Sciatic nerve (tissue), 2 donors: ENCODE measurements at regions not wholly inside any gene's neighbourhood (a gene's known extent, or its start where the extent isn't known, plus 50 kb on each side); places are given as distances from the start of the nearest gene placed in this dataset.
"Not testable (repeated sequence)": the region's sequence is repeated elsewhere in the genome, so short reads cannot be mapped to it uniquely, and the experiment has no call there.

Source experiments
- ATAC-seq: fragments of 200-7000 bp; cut with Tn5 transposase; one replicate; pipeline ENCODE4 v1.9.1; 2020; ENCODE audit warnings: mild to moderate bottlenecking, moderate library complexity
- DNase-seq: peaks from one replicate; pipeline ENCODE4 v3.0.0-alpha.2; 2020; ENCODE audit warnings: low spot score
- intact Hi-C: fragments of 100-400 bp; cut with DNase I; formaldehyde crosslinking; loops from one replicate; pipeline ENCODE4 v1.14.2; 2022
- donor health status: DM: no; HTN: no; CAD: no.
- donor health status: DM: no; HTN: no; CAD: no.

- ATAC-seq = no peak
- DNase-seq = no peak
- intact Hi-C loops = no loop called here
Measured at GRCh38 chr10:34957531-34957930, 132.6 kb downstream of the CUL2 start.

DNA sequence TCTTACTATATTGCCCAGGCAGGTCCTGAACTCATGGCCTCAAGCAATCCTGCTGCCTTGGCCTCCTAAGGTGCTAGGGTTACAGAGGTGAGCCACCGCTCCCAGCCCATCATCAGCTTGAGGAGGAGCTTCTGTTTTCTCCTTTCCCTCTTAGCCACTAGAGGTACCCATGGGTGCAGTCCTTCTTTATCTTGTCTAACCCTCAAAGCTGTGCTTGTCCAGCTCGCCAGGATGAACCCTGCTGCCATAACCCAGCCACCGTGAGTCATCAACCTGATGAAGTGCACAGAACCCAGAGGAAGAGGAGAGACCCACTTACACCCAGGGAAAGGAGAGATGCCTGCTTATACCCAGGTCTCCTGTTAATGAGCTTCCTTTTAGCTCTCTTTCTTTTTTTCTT, 133.4 kb downstream of the CUL2 start:
- intact Hi-C loops = no loop called here
- DNase-seq (no peak), ATAC-seq (no peak)

DNA sequence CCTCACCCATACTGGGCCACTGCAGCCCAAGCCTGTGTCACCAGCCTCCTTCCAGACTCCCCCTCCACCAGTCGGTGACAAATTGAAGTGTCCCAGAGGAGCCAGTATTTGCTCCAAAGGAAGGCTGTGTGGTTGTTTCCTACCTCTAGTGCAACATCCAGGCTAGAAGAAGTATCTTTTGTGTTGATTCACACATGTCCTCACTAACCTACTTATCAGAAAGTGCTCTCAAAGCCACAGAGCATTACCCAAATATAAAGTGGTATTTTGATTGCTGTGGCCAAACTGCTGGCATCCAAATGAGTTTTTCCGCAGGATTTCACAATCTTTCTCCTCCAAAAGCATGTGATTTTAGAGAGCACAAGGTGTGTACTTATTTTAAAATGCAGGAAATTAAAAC, 134.8 kb downstream of the CUL2 start:
- DNase-seq (no peak), ATAC-seq (peak; percentile 27)
- intact Hi-C loops = no loop called here

DNA sequence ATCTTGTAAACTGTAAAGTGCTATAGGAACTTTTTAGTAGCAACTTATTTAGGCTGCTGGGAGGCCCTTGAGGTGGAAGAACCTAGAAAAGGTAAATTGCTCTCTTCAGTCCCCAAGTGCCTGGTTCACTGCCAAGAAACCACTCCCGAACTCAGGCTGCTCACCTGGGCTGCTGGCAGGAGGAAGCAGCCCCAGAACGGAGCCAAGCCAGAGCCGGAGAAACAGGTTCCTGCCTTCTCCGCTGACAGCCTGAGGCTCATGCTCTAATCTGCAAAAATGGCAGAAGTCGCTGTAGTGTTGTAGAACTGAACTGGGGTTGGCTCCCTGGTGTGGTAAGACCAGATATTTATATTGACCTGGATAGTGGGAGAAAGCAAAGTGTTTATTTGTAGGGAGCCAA, 136.0 kb downstream of the CUL2 start:
- DNase-seq (no peak), ATAC-seq (no peak)
- intact Hi-C loops = no loop called here

- intact Hi-C loops, ATAC-seq, DNase-seq: not testable (repeated sequence)
Measured at GRCh38 chr10:34951263-34951887, 136.3 kb upstream of the PARD3 start.

GRCh38 chr10:34945951-34946522, 130.9 kb upstream of the PARD3 start:
- ATAC-seq, DNase-seq, intact Hi-C loops: not testable (repeated sequence)

DNA sequence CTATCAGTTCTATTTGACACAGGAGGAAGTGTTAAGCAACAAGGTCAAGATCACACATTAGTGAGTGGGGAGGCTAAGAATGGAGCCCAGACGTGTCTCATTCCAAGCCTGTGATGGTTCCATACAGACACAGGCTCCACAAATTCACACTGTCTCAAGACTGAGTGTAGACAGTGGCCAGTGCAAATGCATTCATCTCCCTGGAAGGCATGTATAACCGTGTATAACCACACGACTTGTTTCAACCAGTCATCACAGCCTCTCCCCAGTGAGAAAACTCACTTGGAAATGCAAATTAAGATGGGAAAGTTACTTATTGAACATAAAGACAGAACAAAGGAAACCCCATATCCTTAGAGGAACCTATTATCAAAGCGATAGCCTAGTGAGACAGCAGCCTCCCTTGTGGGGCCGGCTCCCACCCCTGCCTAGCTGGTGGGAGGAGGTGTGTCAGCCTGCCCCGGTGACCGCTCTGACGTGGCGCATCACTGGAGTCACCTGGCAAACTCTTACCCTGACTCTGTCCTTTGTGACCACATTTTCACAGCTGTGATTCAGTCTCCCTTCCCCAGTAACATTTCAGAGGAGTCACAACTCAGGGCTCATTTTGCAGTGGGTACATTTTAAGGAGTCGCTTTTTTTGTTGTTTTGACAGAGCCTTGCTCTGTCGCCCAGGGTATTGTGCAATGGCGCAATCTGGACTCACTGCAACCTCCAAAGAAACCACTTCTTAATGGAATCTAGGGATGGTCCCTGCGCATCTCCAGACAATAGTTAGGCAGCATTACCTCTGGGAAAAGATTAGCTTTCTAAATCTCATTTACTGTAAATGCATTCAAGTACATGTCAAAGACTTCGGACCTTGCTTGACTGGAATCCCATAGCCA, 126.6 kb upstream of the PARD3 start:
- intact Hi-C loops = no loop called here
- DNase-seq (no peak), ATAC-seq (no peak)

DNA sequence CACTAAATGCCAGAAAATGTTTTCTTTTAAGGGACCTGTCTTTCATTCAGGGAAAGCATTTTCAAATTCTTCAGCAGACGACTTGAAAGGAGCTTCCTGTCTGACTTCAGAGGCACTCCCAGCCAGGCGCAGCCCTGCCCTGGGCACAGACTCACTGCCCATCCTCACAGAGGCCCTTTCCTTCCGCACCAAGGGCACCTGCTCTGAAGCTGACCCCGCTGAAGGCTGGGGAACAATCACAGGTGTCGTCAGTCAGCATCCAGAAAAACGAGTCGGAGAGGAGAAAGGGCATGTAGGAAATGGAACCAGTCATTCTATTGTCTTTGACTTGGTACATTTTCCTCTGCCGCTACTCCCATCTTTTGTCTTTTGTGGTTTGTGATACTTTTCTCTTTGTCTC, 125.3 kb upstream of the PARD3 start:
- intact Hi-C loops = no loop called here
- no peak for ATAC-seq
- no peak for DNase-seq

DNA sequence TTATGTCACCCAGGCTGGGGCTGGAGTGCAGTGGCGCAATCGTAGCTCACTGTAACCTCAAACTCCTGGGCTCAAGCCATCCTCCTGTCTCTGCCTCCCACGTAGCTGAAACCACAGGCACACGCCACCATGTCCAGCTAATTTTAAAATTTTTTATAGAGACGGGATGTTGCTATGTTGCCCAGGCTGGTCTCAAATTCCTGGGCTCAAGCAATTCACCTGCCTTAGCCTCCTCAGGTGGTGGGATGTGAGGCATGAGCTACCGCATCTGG, 123.2 kb upstream of the PARD3 start:
- ATAC-seq = no peak
- intact Hi-C loops = no loop called here
- DNase-seq = no peak

DNA sequence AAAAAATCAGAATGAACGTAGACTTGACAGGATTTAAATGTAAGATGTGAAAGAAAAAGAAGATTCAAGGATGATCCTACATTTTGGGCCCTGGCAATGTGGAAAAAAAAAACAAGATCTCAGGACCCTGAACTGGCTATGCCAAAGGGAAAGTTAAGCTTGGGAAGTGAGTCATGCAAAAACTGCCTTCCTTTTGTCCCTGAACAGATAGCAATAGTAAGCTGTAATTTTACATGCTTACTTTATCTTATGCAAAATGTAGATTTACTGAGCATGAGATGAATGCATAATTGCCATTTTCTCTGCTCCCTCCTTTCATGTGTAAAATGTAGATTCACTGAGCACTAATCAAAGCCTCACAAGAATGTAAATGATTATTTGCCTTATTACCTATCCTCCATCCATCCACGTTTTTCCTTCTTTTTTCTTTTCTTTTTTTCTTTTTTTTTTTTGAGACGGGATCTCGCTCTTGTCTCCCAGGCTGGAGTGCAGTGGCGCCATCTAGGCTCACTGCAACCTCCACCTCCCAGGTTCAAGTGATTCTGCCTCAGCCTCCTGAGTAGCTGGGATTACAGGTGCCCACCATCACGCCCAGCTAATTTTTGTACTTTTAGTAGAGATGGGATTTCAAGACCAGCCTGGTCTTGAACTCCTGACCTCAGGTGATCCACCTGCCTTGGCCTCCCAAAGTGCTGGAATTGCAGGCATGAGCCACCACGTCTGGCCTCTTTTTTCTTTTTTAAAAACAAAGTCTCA, 122.7 kb upstream of the PARD3 start:
- ATAC-seq, intact Hi-C loops, DNase-seq: not testable (repeated sequence)

GRCh38 chr10:34936061-34936460, 121.0 kb upstream of the PARD3 start:
- ATAC-seq (no peak), DNase-seq (no peak)
- intact Hi-C loops = no loop called here

DNA sequence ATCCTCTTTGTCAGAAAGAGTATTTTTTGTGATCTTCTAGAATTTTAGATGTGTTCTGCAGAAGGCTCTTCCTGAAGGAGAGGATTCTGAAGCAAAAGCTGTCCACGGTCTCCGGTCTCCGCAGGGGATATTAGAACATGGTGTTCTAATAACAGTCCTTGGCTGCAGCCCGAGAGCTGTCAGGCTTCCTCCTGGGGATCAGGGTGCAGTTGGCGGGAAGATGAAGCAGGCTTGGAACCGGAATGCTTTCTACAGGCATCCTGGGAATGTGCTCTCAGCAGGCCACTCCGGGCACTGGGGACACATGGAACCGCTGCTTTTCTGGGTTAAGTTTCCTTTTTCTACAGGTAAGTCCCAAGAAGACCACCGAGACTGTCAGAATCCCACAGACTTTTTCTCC, 118.6 kb upstream of the PARD3 start:
- ATAC-seq = peak; percentile 87
- no peak for DNase-seq
- intact Hi-C loops = no loop called here

DNA sequence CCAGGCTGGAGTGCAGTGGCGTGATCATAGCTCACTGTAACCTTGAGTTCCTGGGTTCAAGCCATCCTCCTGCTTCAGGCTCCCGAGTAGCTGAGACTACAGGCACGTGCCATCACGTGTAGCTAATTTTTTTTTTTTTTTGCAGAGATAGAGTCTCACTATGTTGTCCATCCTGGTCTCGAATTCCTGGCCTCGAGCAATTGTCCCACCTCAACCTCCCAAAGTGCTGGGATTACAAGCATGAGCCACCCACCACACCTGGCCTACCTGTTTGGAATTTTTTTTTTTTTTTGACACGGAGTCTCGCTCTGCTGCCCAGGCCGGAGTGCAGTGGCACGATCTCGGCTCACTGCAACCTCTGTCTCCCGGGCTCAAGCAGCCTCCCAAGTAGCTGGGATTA, 117.1 kb upstream of the PARD3 start:
- DNase-seq (no peak), ATAC-seq (no peak)
- intact Hi-C loops = no loop called here

DNA sequence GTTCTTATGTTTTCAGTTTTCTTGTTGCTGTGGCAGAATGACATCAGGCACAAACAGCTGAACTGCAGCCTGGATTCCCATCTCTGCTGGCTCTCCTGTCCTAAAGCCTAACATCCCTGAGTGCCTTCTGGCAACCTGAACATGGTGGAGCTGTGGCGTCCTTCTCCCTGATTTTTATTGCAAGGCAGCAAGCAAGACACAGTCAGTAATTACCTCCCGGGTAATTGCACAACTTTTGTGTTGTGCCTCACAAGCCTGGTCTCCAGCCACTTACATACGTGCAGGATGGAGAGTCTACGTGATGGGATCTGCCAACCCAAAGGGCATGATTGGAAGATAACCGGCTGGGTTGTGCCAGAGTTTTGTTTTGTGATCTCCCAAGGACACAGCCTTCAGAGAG, 116.1 kb upstream of the PARD3 start:
- intact Hi-C loops = no loop called here
- ATAC-seq = no peak
- DNase-seq = no peak

- DNase-seq (no peak), ATAC-seq (no peak)
- intact Hi-C loops = no loop called here
Measured at GRCh38 chr10:34922138-34922537, 107.0 kb upstream of the PARD3 start.

- ATAC-seq (no peak), DNase-seq (no peak)
- intact Hi-C loops = no loop called here
Measured at GRCh38 chr10:34920578-34920977, 105.5 kb upstream of the PARD3 start.

- intact Hi-C loops = no loop called here
- no peak for ATAC-seq
- DNase-seq = no peak
Measured at GRCh38 chr10:34918776-34919315, 103.8 kb upstream of the PARD3 start.

GRCh38 chr10:34918060-34918775, 103.1 kb upstream of the PARD3 start:
- ATAC-seq = no peak

GRCh38 chr10:34916314-34916713, 101.2 kb upstream of the PARD3 start:
- ATAC-seq = peak; percentile 62
- DNase-seq = no peak
- intact Hi-C loops = no loop called here

More at GRCh38 chr10:34918060-34918775, 103.1 kb upstream of the PARD3 start:
- DNase-seq = no peak
- intact Hi-C loops = no loop called here
